T-cell (primary cell): ENCODE measurements at regions not wholly inside any gene's neighbourhood (a gene's known extent, or its start where the extent isn't known, plus 50 kb on each side); places are given as distances from the start of the nearest gene placed in this dataset.
"Not testable (repeated sequence)": the region's sequence is repeated elsewhere in the genome, so short reads cannot be mapped to it uniquely, and the experiment has no call there.

Source experiments
- ATAC-seq, 4 experiments: fragments of 200-7000 bp in 3 of 4; fragments of 150-1000 bp in 1 of 4; cut with Tn5 transposase; replicated peaks in 1 of 4; 1 replicate in 3 of 4; 2 replicates in 1 of 4; pipeline ENCODE4 v1.10.0; 2021; ENCODE audit warnings: moderate library complexity in 3 of 4, mild to moderate bottlenecking in 2 of 4, moderate number of reproducible peaks in 1 of 4
- CTCF ChIA-PET, 2 donors: fragments of 300-600 bp; sonication (Branson Sonifier 250); formaldehyde crosslinking; loops; one replicate each; lab custom pipeline; 2022; ENCODE audit warnings: antibody characterized with exemption in 2 of 2; lab: Charles Lee
- POLR2A ChIA-PET, 2 donors: fragments of 300-600 bp; sonication (Branson Sonifier 250); formaldehyde crosslinking; loops; one replicate each; lab custom pipeline; 2022; ENCODE audit warnings: antibody characterized with exemption in 2 of 2; lab: Charles Lee
- DNase-seq, 35 experiments: peaks; one replicate each; pipeline versions ENCODE4 v3.0.0 to v3.0.0-alpha.2; 2013 to 2023
- H3K27ac ChIP-seq: one replicate; pipeline ENCODE4 v1.5.1; 2013; ENCODE audit warnings: low read length
- H3K27me3 ChIP-seq, 2 experiments: replicated peaks in 1 of 2; 1 replicate in 1 of 2; 2 replicates in 1 of 2; pipeline versions ENCODE4 v1.6.1 to v1.7.0; 2013; ENCODE audit warnings: low read length in 1 of 2, mixed read lengths in 1 of 2; ENCODE audit not compliant: control insufficient read depth in 2 of 2, insufficient read depth in 2 of 2; ENCODE audit errors: extremely low read depth in 1 of 2
- H3K36me3 ChIP-seq, 2 donors: 1 replicate in 1 of 2; 2 replicates in 1 of 2; pipeline versions ENCODE4 v1.6.1 to v1.7.0; 2013; ENCODE audit warnings: low read length in 1 of 2; ENCODE audit not compliant: control insufficient read depth in 2 of 2, insufficient read depth in 1 of 2; ENCODE audit errors: extremely low read depth in 1 of 2
- H3K4me1 ChIP-seq, 2 experiments: 1 replicate in 1 of 2; 2 replicates in 1 of 2; pipeline versions ENCODE4 v1.6.1 to v1.7.0; 2013; ENCODE audit warnings: low read length in 2 of 2, mixed read lengths in 1 of 2; ENCODE audit not compliant: insufficient read depth in 2 of 2, control insufficient read depth in 1 of 2; ENCODE audit errors: extremely low read depth in 1 of 2
- H3K4me3 ChIP-seq, 2 donors: 1 replicate in 1 of 2; 2 replicates in 1 of 2; pipeline versions ENCODE4 v1.5.1 to v1.7.0; 2013; ENCODE audit warnings: mild to moderate bottlenecking in 2 of 2, low read length in 1 of 2, moderate library complexity in 1 of 2; ENCODE audit not compliant: control insufficient read depth in 1 of 2; ENCODE audit errors: extremely low read depth in 1 of 2
- H3K9me3 ChIP-seq: 2 replicates; pipeline ENCODE4 v1.7.0; 2013
- H3K27ac Mint-ChIP-seq, 2 donors: one replicate each; pipeline ENCODE4 v1.8.0; 2020 to 2021; ENCODE audit warnings: mild to moderate bottlenecking in 2 of 2, mixed read lengths in 2 of 2
- H3K27me3 Mint-ChIP-seq, 2 donors: one replicate each; pipeline ENCODE4 v1.8.0; 2021 to 2022; ENCODE audit warnings: mixed read lengths in 2 of 2
- H3K36me3 Mint-ChIP-seq: one replicate; pipeline ENCODE4 v1.8.0; 2021; ENCODE audit warnings: mixed read lengths
- H3K4me1 Mint-ChIP-seq, 3 donors: one replicate each; pipeline ENCODE4 v1.8.0; 2020 to 2022; ENCODE audit warnings: mixed read lengths in 3 of 3, mild to moderate bottlenecking in 1 of 3
- H3K4me3 Mint-ChIP-seq, 3 donors: one replicate each; pipeline ENCODE4 v1.8.0; 2020 to 2022; ENCODE audit warnings: mild to moderate bottlenecking in 3 of 3, mixed read lengths in 3 of 3, moderate library complexity in 3 of 3
- H3K9me3 Mint-ChIP-seq, 3 donors: one replicate each; pipeline ENCODE4 v1.8.0; 2020 to 2022; ENCODE audit warnings: mixed read lengths in 3 of 3
- WGBS: methylation state at CpG from one replicate; pipeline ENCODE4 v1.1.5; 2013; ENCODE audit warnings: missing lambda C conversion rate; ENCODE audit not compliant: insufficient coverage; 5-methylcytosine and 5-hydroxymethylcytosine counted together

DNA sequence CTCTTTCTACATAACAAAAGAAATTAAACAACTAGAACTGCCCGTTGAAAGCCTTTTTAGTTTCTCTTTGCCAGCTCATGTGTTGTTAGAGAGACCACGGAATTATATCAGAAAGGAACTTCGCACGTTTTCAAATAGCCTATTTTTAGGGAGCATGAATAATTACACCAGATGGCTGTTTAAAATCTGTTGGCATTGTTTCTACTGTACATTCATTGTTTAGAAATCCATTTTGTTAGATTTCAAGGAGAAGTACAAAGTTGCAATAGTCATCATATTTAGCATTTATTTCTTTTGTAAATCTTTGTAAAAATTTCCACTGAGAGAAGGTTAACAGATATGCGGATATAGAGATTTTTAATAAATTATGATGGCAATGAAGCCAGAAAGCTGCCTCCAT, 403.0 kb upstream of the HS3ST1 start:
- no peak for DNase-seq
- no peak for ATAC-seq
- CTCF ChIA-PET = no interaction called here
- no peaks in the 10 kb centered on the region for H3K27me3 Mint-ChIP-seq
- peaks cover 0 to 4% (median 0%) of the 10 kb centered on the region in 3 donors for H3K9me3 Mint-ChIP-seq
- H3K4me3 Mint-ChIP-seq = no peak overlapping the region
- H3K36me3 ChIP-seq = no peaks in the 10 kb centered on the region
- no peak overlapping the region for H3K27ac Mint-ChIP-seq
- POLR2A ChIA-PET = no interaction called here
- H3K4me3 ChIP-seq = no peak overlapping the region
- no peaks in the 10 kb centered on the region for H3K27me3 ChIP-seq
- H3K9me3 ChIP-seq = peaks cover 3% of the 10 kb centered on the region
- no peaks in the 10 kb centered on the region for H3K4me1 Mint-ChIP-seq
- no CpG with 5 or more reads among the region's 5 CpGs for WGBS
- no peak overlapping the region for H3K27ac ChIP-seq
- no peaks in the 10 kb centered on the region for H3K36me3 Mint-ChIP-seq
- H3K4me1 ChIP-seq = no peaks in the 10 kb centered on the region

DNA sequence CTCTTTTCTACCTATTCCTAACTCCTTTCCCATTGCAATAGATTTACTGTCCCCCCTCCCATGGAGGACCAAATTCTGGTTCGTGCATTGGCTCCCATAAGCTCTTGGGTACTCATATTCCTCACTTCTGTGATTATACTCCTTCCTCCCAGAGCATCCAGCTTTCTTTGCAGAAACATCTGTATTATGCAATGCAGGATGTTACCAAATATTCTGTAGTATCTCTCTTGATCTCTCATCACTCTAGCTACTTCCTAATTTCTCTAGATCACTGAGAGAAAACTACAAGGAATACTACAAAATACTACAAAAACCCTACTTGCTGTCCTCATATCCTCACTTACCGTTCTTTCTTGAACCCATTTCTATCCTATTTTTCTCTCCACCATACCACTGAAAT, 395.9 kb upstream of the HS3ST1 start:
- Histone ChIP-seq H3K4me3 (no peak overlapping the region), H3K36me3 (no peaks in the 10 kb centered on the region), H3K9me3 (no peaks in the 10 kb centered on the region), H3K27ac (no peak overlapping the region), H3K4me1 (no peaks in the 10 kb centered on the region), H3K27me3 (no peaks in the 10 kb centered on the region)
- ChIA-PET CTCF (no interaction called here), POLR2A (no interaction called here)
- no peak for ATAC-seq
- 59% methylated on average over 2 of the region's 2 CpGs for WGBS
- Mint-ChIP-seq H3K27me3 (peaks cover 0 to 7% of the 10 kb centered on the region in 2 donors), H3K27ac (no peak overlapping the region), H3K9me3 (peaks cover 10 to 12% (median 10%) of the 10 kb centered on the region in 3 donors), H3K36me3 (no peaks in the 10 kb centered on the region), H3K4me1 (no peaks in the 10 kb centered on the region), H3K4me3 (no peak overlapping the region)
- no peak for DNase-seq

DNA sequence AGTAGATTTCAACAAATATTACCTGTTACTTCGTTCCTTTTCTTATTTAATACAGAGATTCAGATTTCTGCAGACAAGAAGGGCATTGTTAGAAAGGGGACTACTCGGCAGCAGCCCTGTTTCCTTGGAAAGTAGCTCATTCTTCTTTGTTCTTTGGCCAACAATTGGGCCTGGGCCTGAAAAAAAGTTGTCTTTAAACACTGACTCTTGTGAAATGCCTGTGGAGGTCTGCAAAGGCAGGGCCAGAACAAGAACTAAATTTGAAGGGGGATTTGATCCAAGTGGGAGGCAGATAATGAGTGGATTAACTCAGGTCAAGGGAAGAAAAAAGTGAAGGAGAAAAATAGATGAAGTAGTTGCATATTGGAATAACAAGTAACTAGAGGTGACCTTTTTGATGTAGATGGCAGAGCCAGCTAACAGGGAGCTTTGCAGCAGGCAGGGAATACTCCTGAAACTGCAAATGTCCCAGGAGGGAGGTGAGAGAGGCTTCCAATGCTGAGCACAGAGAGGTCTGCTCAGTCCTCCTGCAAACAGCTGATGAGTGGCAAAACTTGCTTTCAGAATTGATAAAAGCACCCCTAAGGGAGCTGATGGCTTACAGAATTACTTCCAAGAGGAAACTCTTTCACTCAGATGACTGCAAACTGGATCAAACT, 393.2 kb upstream of the HS3ST1 start:
- WGBS = 62% methylated on average over 1 of the region's 2 CpGs
- Histone ChIP-seq H3K4me3 (no peak overlapping the region), H3K4me1 (no peaks in the 10 kb centered on the region), H3K36me3 (no peaks in the 10 kb centered on the region), H3K27ac (no peak overlapping the region), H3K9me3 (no peaks in the 10 kb centered on the region), H3K27me3 (no peaks in the 10 kb centered on the region)
- Mint-ChIP-seq H3K4me1 (no peaks in the 10 kb centered on the region), H3K27me3 (peaks cover 0 to 7% of the 10 kb centered on the region in 2 donors), H3K27ac (no peak overlapping the region), H3K4me3 (no peak overlapping the region), H3K36me3 (no peaks in the 10 kb centered on the region), H3K9me3 (peaks cover 10 to 12% (median 10%) of the 10 kb centered on the region in 3 donors)
- POLR2A ChIA-PET = no interaction called here
- CTCF ChIA-PET = no interaction called here
- ATAC-seq (no peak), DNase-seq (no peak)

DNA sequence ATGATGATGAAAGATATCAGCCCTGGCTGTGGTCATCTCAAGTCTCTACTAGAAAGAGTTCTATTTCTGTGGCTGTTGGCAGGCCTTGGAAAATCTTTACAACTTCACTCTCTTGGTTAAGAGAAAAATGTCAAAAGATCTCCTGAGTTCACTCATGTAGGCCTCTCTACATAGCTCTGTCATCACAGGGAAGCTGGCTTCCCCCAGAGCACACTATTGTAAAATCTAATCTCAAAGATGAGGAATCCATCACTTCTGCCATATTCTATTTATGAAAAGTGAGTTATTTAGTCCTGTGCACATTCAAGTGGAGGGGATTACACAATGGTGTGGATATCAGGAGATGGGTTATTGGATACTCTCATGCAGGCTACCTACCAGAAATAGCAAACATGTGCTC, 388.4 kb upstream of the HS3ST1 start:
- Mint-ChIP-seq H3K4me3 (no peak overlapping the region), H3K9me3 (peaks cover 0 to 8% (median 0%) of the 10 kb centered on the region in 3 donors), H3K27ac (no peak overlapping the region), H3K36me3 (no peaks in the 10 kb centered on the region), H3K27me3 (peaks cover 0 to 7% of the 10 kb centered on the region in 2 donors), H3K4me1 (no peaks in the 10 kb centered on the region)
- no peaks in the 10 kb centered on the region for H3K36me3 ChIP-seq
- ChIA-PET POLR2A (no interaction called here), CTCF (no interaction called here)
- H3K27me3 ChIP-seq = no peaks in the 10 kb centered on the region
- H3K4me1 ChIP-seq = no peaks in the 10 kb centered on the region
- H3K27ac ChIP-seq = no peak overlapping the region
- H3K4me3 ChIP-seq = no peak overlapping the region
- ATAC-seq (no peak), DNase-seq (no peak)
- no peaks in the 10 kb centered on the region for H3K9me3 ChIP-seq

DNA sequence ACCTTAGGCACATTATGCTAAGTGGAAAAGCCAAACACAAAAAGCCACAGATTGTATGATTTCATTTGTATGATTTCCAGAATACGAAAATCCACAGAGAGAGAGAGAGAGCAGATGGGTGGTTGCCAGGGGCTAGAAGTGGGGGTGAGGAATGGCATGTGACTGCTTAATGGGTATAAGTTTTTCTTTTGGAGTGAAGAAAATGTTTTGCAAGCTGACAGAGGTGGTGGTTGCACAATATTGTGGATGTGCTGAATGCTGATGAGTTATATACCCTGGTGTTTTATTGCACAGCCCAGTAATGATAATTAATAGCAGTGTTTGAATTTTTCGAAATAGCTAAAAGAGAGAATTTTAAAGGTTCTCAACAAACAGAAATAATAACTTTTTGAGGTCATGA, 386.1 kb upstream of the HS3ST1 start:
- no peaks in the 10 kb centered on the region for H3K9me3 ChIP-seq
- H3K36me3 ChIP-seq = no peaks in the 10 kb centered on the region
- Mint-ChIP-seq H3K27me3 (no peaks in the 10 kb centered on the region), H3K27ac (no peak overlapping the region), H3K36me3 (no peaks in the 10 kb centered on the region), H3K4me3 (no peak overlapping the region), H3K4me1 (no peaks in the 10 kb centered on the region), H3K9me3 (no peaks in the 10 kb centered on the region)
- H3K4me1 ChIP-seq = no peaks in the 10 kb centered on the region
- no peaks in the 10 kb centered on the region for H3K27me3 ChIP-seq
- ATAC-seq = no peak
- no peak overlapping the region for H3K27ac ChIP-seq
- no peak overlapping the region for H3K4me3 ChIP-seq
- ChIA-PET POLR2A (no interaction called here), CTCF (no interaction called here)
- 25% methylated on average over 1 of the region's 2 CpGs for WGBS
- no peak for DNase-seq

DNA sequence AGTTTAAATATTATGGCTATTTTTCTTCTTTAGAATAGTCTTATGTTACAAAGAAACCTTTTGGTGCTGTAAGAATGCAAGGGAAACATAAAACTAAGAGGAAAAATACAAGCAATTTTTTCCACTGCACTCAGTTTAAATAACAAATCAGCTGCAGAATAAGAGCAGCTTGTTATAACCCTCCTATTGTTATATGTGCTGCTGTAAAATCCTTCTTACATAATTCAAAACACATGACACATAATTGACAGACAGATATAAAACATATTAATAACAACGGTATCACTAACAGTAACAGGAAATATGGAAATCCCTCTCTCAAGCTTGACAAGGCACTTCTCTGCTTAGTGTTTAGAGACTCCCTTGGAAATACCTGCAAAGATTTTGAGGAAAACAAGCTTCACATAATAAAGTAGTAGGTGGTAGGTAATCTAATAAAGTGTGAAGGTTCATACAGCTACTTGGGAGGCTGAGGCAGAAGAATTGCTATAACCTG, 385.3 kb upstream of the HS3ST1 start:
- Histone ChIP-seq H3K9me3 (no peaks in the 10 kb centered on the region), H3K4me1 (no peaks in the 10 kb centered on the region), H3K27ac (no peak overlapping the region), H3K4me3 (no peak overlapping the region), H3K27me3 (no peaks in the 10 kb centered on the region), H3K36me3 (no peaks in the 10 kb centered on the region)
- H3K4me1 Mint-ChIP-seq = no peaks in the 10 kb centered on the region
- ChIA-PET POLR2A (no interaction called here), CTCF (no interaction called here)
- WGBS = no CpG with 5 or more reads among the region's 1 CpG
- H3K27ac Mint-ChIP-seq = no peak overlapping the region
- DNase-seq (no peak), ATAC-seq (no peak)
- no peaks in the 10 kb centered on the region for H3K27me3 Mint-ChIP-seq
- no peaks in the 10 kb centered on the region for H3K36me3 Mint-ChIP-seq
- H3K9me3 Mint-ChIP-seq = no peaks in the 10 kb centered on the region
- H3K4me3 Mint-ChIP-seq = no peak overlapping the region

DNA sequence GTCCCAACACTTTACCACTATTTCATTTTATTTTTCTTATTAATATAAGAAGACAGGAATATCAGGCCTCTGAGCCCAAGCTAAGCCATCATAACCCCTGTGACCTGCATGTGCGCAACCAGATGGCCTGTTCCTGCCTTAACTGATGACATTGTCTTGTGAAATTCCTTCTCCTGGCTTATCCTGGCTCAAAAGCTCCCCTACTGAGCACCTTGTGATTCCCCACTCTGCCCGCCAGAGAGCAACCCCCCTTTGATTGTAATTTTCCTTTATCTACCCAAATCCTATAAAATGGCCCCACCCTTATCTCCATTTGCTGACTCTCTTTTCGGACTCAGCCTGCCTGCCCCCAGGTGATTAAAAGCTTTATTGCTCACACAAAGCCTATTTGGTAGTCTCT, 382.8 kb upstream of the HS3ST1 start:
- H3K36me3 Mint-ChIP-seq, ATAC-seq, H3K4me3 Mint-ChIP-seq, H3K9me3 ChIP-seq, H3K4me1 Mint-ChIP-seq, H3K4me3 ChIP-seq, H3K36me3 ChIP-seq, DNase-seq, POLR2A ChIA-PET, H3K4me1 ChIP-seq, H3K27me3 ChIP-seq, H3K9me3 Mint-ChIP-seq, H3K27ac ChIP-seq, H3K27ac Mint-ChIP-seq, H3K27me3 Mint-ChIP-seq, CTCF ChIA-PET: not testable (repeated sequence)
- WGBS = no CpG with 5 or more reads among the region's 3 CpGs
